ENCODE measurements at regions not wholly inside any gene's neighbourhood (a gene's known extent, or its start where the extent isn't known, plus 50 kb on each side); places are given as distances from the start of the nearest gene placed in this dataset.

DNA sequence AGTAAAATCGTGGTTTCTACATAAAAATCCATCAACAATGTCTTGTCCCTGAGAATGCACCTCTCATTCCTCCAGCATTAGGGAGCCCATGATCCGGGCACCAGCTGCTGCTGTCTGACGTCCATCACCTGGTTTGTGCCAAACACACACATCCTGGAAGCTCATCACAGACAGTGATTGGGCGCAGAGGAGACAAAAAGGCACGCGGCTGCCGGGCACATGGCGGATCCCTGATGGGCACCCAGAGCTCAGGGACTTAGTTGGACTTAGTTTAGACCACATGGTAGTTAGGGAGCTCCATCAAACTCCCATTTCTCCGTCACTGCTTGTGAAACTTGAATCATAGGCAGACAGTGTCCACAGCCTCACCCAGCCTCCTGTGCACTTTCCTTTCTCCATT, 1059.3 kb downstream of the TMEM121 start:
- TF ChIP-seq, protein P1, sequence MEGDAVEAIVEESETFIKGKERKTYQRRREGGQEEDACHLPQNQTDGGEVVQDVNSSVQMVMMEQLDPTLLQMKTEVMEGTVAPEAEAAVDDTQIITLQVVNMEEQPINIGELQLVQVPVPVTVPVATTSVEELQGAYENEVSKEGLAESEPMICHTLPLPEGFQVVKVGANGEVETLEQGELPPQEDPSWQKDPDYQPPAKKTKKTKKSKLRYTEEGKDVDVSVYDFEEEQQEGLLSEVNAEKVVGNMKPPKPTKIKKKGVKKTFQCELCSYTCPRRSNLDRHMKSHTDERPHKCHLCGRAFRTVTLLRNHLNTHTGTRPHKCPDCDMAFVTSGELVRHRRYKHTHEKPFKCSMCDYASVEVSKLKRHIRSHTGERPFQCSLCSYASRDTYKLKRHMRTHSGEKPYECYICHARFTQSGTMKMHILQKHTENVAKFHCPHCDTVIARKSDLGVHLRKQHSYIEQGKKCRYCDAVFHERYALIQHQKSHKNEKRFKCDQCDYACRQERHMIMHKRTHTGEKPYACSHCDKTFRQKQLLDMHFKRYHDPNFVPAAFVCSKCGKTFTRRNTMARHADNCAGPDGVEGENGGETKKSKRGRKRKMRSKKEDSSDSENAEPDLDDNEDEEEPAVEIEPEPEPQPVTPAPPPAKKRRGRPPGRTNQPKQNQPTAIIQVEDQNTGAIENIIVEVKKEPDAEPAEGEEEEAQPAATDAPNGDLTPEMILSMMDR (IDR thresholded peaks at IDR 0.05), result no peak
- no peak for TF ChIP-seq POLR2A (IDR thresholded peaks at IDR 0.05)

Data from body of pancreas (tissue), 4 donors.